HepG2 (cell line): ENCODE measurements at regions not wholly inside any gene's neighbourhood (a gene's known extent, or its start where the extent isn't known, plus 50 kb on each side); places are given as distances from the start of the nearest gene placed in this dataset.

ENCODE experiments used
- ATAC-seq: fragments of 200-7000 bp; cut with Tn5 transposase; 3 replicates; pipeline ENCODE4 v1.9.1; 2020; ENCODE audit warnings: mild to moderate bottlenecking, moderate library complexity
- BruUV-seq: library from RNA; stranded (reverse); fragments of 400-500 nt; replicated peaks from 2 replicates; lab custom pipeline; 2021; lab: Mats Ljungman, UMichigan
- CTCF ChIA-PET: fragments of 300-600 bp; formaldehyde crosslinking; extraction: SDS; loops from one replicate; lab custom pipeline; 2021; ENCODE audit warnings: low total read pairs, inconsistent platforms, low intra/inter-chr PET ratio; lab: Yijun Ruan, JAX
- POLR2A ChIA-PET: fragments of 350-600 bp; sonication (Branson Sonifier 250); formaldehyde crosslinking; loops from one replicate; lab custom pipeline; 2020; ENCODE audit warnings: antibody characterized with exemption, inconsistent platforms; lab: Yijun Ruan, JAX
- DNase-seq: peaks from one replicate; pipeline ENCODE4 v3.0.0-alpha.2; 2015; ENCODE audit warnings: low spot score
- FAIRE-seq: peaks from 3 replicates; lab custom pipeline; 2011; peaks lifted over from hg19 to GRCh38; lab: Jason Lieb, UNC
- H2AFZ ChIP-seq: one replicate; pipeline ENCODE4 v1.6.1; 2011; ENCODE audit warnings: low read length, inconsistent platforms
- H3K27ac ChIP-seq: fragments of 300-600 bp; 3 replicates; pipeline ENCODE4 v1.8.0; 2011; ENCODE audit warnings: mixed run types, mild to moderate bottlenecking, mixed read lengths, low read length, inconsistent platforms; ENCODE audit not compliant: insufficient read depth; ENCODE audit errors: extremely low read length
- H3K27me3 ChIP-seq, 2 experiments: fragments of 200-600 bp in 1 of 2; 2 replicates in 1 of 2; 3 replicates in 1 of 2; pipeline versions ENCODE4 v1.6.0 to v1.8.0; 2011; ENCODE audit warnings: low read length in 2 of 2, mild to moderate bottlenecking in 2 of 2, moderate library complexity in 2 of 2, inconsistent platforms in 1 of 2; ENCODE audit not compliant: insufficient read depth in 2 of 2, control insufficient read depth in 1 of 2
- H3K36me3 ChIP-seq, 2 experiments: fragments of 200-600 bp in 1 of 2; replicated peaks in 1 of 2; 2 replicates in 1 of 2; 3 replicates in 1 of 2; pipeline versions ENCODE4 v1.5.1 to v1.8.0; 2011; ENCODE audit warnings: low read length in 2 of 2, inconsistent platforms in 1 of 2; ENCODE audit not compliant: insufficient read depth in 2 of 2, control insufficient read depth in 1 of 2
- H3K4me1 ChIP-seq: 2 replicates; pipeline ENCODE4 v1.5.1; 2012; ENCODE audit warnings: low read length, inconsistent platforms; ENCODE audit not compliant: insufficient read depth
- H3K4me2 ChIP-seq: 2 replicates; pipeline ENCODE4 v1.6.0; 2011; ENCODE audit warnings: low read depth, low read length, inconsistent platforms
- H3K4me3 ChIP-seq, 3 experiments: fragments of 200-600 bp in 1 of 3; sonication (generic), shearing (Covaris generic) in 1 of 3; replicated peaks in 1 of 3; 2 replicates each; pipeline ENCODE4 v1.5.1; 2011 to 2016; ENCODE audit warnings: low read length in 3 of 3, inconsistent platforms in 2 of 3, low read depth in 2 of 3, mild to moderate bottlenecking in 2 of 3, control low read depth in 1 of 3, mixed read lengths in 1 of 3; ENCODE audit not compliant: insufficient read depth in 1 of 3
- H3K79me2 ChIP-seq: one replicate; pipeline ENCODE4 v1.6.1; 2011; ENCODE audit warnings: low read length, inconsistent platforms; ENCODE audit not compliant: insufficient read depth
- H3K9ac ChIP-seq: 2 replicates; pipeline ENCODE4 v1.6.0; 2011; ENCODE audit warnings: mild to moderate bottlenecking, low read depth, low read length, inconsistent platforms; ENCODE audit not compliant: insufficient read depth
- H3K9me3 ChIP-seq: 2 replicates; pipeline ENCODE4 v1.5.1; 2012; ENCODE audit warnings: mild to moderate bottlenecking, low read length
- H4K20me1 ChIP-seq: 2 replicates; pipeline ENCODE4 v1.6.0; 2011; ENCODE audit warnings: inconsistent platforms, mild to moderate bottlenecking, low read length, moderate library complexity; ENCODE audit not compliant: insufficient read depth
- ATF7 ChIP-seq, 2 experiments: fragments of 450-650 bp in 1 of 2; sonication (generic) in 1 of 2; formaldehyde crosslinking in 1 of 2; IDR thresholded peaks; 2 replicates each; pipeline versions ENCODE4 v1.4.0 to v1.6.1; 2016 to 2020; ENCODE audit warnings: antibody characterized with exemption in 1 of 2, mild to moderate bottlenecking in 1 of 2, missing genetic modification reagents in 1 of 2
- BHLHE40 ChIP-seq: IDR thresholded peaks from 2 replicates; pipeline ENCODE4 v1.6.1; 2011; ENCODE audit warnings: low read length, improper control_type of control experiment
- FOXA3 ChIP-seq: IDR thresholded peaks from 2 replicates; pipeline ENCODE4 v1.6.1; 2016; ENCODE audit warnings: missing genetic modification reagents, missing compliant biosample characterization
- SMARCE1 ChIP-seq: fragments of 450-650 bp; IDR thresholded peaks from 2 replicates; pipeline ENCODE4 v1.6.1; 2017; ENCODE audit warnings: borderline replicate concordance
- SNRNP70 ChIP-seq: fragments of 200-400 bp; formaldehyde crosslinking; IDR thresholded peaks from 2 replicates; pipeline ENCODE4 v1.6.1; 2017; ENCODE audit warnings: mild to moderate bottlenecking, low read depth, low read length, moderate library complexity
- STAG1 ChIP-seq: sonication (generic); formaldehyde crosslinking; IDR thresholded peaks from 2 replicates; pipeline ENCODE4 v1.4.0; 2020; ENCODE audit warnings: missing genetic modification reagents
- TBX2 ChIP-seq: sonication (generic); formaldehyde crosslinking; IDR thresholded peaks from 2 replicates; pipeline ENCODE4 v1.5.0; 2020; ENCODE audit warnings: missing genetic modification reagents, mild to moderate bottlenecking, borderline replicate concordance
- ZEB1 ChIP-seq: IDR thresholded peaks from 2 replicates; pipeline ENCODE4 v1.6.1; 2012; ENCODE audit warnings: mild to moderate bottlenecking, low read depth, inconsistent platforms; ENCODE audit not compliant: insufficient replicate concordance
- ZFP90 ChIP-seq: sonication (generic); formaldehyde crosslinking; IDR thresholded peaks from 2 replicates; pipeline ENCODE4 v1.8.0; 2022; ENCODE audit warnings: missing genetic modification reagents, mild to moderate bottlenecking, inconsistent platforms, borderline replicate concordance
- ZNF24 ChIP-seq: fragments of 450-650 bp; IDR thresholded peaks from 2 replicates; pipeline ENCODE4 v1.6.1; 2017; ENCODE audit warnings: antibody characterized with exemption, mild to moderate bottlenecking
- WGBS: methylation state at CpG from one replicate; pipeline ENCODE4 v1.1.6; 2017; ENCODE audit warnings: low lambda C conversion rate; 5-methylcytosine and 5-hydroxymethylcytosine counted together
- in situ Hi-C: cut with HindIII; loops from 2 replicates; pipeline ENCODE4 v1.10.0; 2017; ENCODE audit warnings: low pct_unique_long_range_greater_than_20kb; ENCODE audit not compliant: extremely low pct_ligation_motif_present
- intact Hi-C: fragments of 100-400 bp; cut with micrococcal nuclease; formaldehyde crosslinking; loops from one replicate; pipeline ENCODE4 v1.10.0; 2022; ENCODE audit not compliant: unreplicated experiment
- TF ChIP-seq, protein P1 (sequence below): sonication (generic); formaldehyde crosslinking; IDR thresholded peaks from 2 replicates; pipeline ENCODE4 v1.4.0; 2020; ENCODE audit warnings: missing genetic modification reagents

DNA sequence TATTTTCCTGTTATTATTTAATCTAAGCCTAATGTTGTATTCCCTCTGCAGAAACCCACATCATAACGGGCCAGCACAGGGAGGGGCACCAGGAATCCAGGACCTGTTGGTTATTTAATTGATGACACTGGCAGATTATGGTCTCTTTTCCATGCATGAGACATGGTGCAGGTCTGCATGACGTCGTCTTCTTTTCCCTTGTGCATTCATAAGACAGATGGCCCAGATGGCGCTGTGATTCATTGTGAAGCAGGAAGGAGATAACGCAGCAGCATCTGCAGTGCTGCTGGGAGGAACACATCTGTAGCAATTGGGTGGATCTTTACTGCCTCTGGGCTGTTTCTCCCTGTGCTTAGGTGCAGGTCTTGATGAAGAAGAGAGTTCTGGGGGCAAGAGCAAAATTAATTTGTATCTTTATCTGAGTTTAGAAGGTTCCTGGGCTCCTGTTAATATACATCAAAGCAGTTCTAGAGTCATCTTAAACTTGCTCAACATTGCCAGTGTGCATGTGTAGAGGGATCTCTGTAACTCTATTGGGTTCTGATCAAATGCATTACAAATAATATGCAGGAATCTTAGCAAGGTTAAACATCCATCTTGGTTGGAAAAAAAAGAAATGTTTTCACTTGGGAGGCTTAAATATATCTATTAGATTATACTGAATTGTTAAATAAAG lies 176.1 kb downstream of the PCSK1 start:
- H3K9ac ChIP-seq = no peak overlapping the region
- H2AFZ ChIP-seq = no peak overlapping the region
- no peaks in the 10 kb centered on the region for H3K79me2 ChIP-seq
- no peak overlapping the region for H3K4me2 ChIP-seq
- ChIA-PET POLR2A (no interaction called here), CTCF (no interaction called here)
- no peaks in the 10 kb centered on the region for H3K36me3 ChIP-seq
- H3K4me3 ChIP-seq = no peak overlapping the region
- intact Hi-C loops = no loop called here
- H3K4me1 ChIP-seq = peaks cover 25% of the 10 kb centered on the region
- H3K9me3 ChIP-seq = no peaks in the 10 kb centered on the region
- no peak for ATAC-seq
- in situ Hi-C loops = no loop called here
- no peak overlapping the region for H3K27ac ChIP-seq
- no TSS peak for BruUV-seq
- no peak for FAIRE-seq
- no peaks in the 10 kb centered on the region for H3K27me3 ChIP-seq
- no peak for TF ChIP-seq SMARCE1
- TF ChIP-seq BHLHE40 = no peak
- peak; percentile 17; the same call in 1 of the 2 replicates for TF ChIP-seq STAG1
- TF ChIP-seq TBX2 (CRISPR knock-in tag) = no peak
- no peak for TF ChIP-seq ZEB1
- no peak for TF ChIP-seq FOXA3
- TF ChIP-seq SNRNP70 = no peak
- TF ChIP-seq ZNF24 = no peak
- no peak for TF ChIP-seq ZFP90
- TF ChIP-seq, protein P1, sequence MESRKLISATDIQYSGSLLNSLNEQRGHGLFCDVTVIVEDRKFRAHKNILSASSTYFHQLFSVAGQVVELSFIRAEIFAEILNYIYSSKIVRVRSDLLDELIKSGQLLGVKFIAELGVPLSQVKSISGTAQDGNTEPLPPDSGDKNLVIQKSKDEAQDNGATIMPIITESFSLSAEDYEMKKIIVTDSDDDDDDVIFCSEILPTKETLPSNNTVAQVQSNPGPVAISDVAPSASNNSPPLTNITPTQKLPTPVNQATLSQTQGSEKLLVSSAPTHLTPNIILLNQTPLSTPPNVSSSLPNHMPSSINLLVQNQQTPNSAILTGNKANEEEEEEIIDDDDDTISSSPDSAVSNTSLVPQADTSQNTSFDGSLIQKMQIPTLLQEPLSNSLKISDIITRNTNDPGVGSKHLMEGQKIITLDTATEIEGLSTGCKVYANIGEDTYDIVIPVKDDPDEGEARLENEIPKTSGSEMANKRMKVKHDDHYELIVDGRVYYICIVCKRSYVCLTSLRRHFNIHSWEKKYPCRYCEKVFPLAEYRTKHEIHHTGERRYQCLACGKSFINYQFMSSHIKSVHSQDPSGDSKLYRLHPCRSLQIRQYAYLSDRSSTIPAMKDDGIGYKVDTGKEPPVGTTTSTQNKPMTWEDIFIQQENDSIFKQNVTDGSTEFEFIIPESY = no peak
- TF ChIP-seq ATF7 (IDR thresholded peaks at IDR 0.05) = peak; percentile 49
- no peak for TF ChIP-seq ATF7 (CRISPR knock-in tag; IDR thresholded peaks at IDR 0.05)
- 85% methylated on average over 5 of the region's 5 CpGs for WGBS
- DNase-seq = no peak
- H4K20me1 ChIP-seq = no peaks in the 10 kb centered on the region
